HEK293 (cell line): ENCODE measurements at regions not wholly inside any gene's neighbourhood (a gene's known extent, or its start where the extent isn't known, plus 50 kb on each side); places are given as distances from the start of the nearest gene placed in this dataset.

Experiments used
- YY1 ChIP-seq: fragments of 450-650 bp; formaldehyde crosslinking; IDR thresholded peaks from 2 replicates; pipeline ENCODE4 v1.5.1; 2018; ENCODE audit warnings: missing biosample characterization, missing genetic modification characterization
- ZNF600 ChIP-seq: fragments of 450-650 bp; formaldehyde crosslinking; IDR thresholded peaks from 2 replicates; pipeline ENCODE4 v1.5.1; 2016; ENCODE audit warnings: missing biosample characterization, missing genetic modification characterization
- TF ChIP-seq, protein P1 (sequence below): fragments of 450-650 bp; formaldehyde crosslinking; IDR thresholded peaks from 2 replicates; pipeline ENCODE4 v1.5.1; 2016; ENCODE audit warnings: missing biosample characterization, missing genetic modification characterization

GRCh38 chr19:8905342-8905741 lies 73.2 kb downstream of the MBD3L1 start:
- TF ChIP-seq YY1 (tag by site-specific recombination) = no peak
- TF ChIP-seq, protein P1, sequence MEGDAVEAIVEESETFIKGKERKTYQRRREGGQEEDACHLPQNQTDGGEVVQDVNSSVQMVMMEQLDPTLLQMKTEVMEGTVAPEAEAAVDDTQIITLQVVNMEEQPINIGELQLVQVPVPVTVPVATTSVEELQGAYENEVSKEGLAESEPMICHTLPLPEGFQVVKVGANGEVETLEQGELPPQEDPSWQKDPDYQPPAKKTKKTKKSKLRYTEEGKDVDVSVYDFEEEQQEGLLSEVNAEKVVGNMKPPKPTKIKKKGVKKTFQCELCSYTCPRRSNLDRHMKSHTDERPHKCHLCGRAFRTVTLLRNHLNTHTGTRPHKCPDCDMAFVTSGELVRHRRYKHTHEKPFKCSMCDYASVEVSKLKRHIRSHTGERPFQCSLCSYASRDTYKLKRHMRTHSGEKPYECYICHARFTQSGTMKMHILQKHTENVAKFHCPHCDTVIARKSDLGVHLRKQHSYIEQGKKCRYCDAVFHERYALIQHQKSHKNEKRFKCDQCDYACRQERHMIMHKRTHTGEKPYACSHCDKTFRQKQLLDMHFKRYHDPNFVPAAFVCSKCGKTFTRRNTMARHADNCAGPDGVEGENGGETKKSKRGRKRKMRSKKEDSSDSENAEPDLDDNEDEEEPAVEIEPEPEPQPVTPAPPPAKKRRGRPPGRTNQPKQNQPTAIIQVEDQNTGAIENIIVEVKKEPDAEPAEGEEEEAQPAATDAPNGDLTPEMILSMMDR (tag by site-specific recombination) = no peak
- no peak for TF ChIP-seq ZNF600 (tag by site-specific recombination)
